GM23338 (cell line): ENCODE measurements at regions not wholly inside any gene's neighbourhood (a gene's known extent, or its start where the extent isn't known, plus 50 kb on each side); places are given as distances from the start of the nearest gene placed in this dataset.

ENCODE experiments used
- CREB1 ChIP-seq: fragments of 250-450 bp; sonication (Bioruptor Pico); IDR thresholded peaks from 2 replicates; pipeline ENCODE4 v1.5.0; 2020; ENCODE audit warnings: low read depth, mild to moderate bottlenecking, moderate library complexity
- EZH2 ChIP-seq: fragments of 200-600 bp; sonication (generic); IDR thresholded peaks from one replicate; pipeline ENCODE4 v1.8.0; 2017; ENCODE audit warnings: antibody characterized with exemption, mild to moderate bottlenecking, low read depth; ENCODE audit not compliant: unreplicated experiment
- EZH2phosphoT487 ChIP-seq: fragments of 200-600 bp; sonication (generic); IDR thresholded peaks from one replicate; pipeline ENCODE4 v1.8.1; 2018; ENCODE audit warnings: antibody characterized with exemption; ENCODE audit not compliant: unreplicated experiment
- JUNB ChIP-seq: IDR thresholded peaks from one replicate; pipeline ENCODE4 v1.6.1; 2016; ENCODE audit warnings: antibody characterized with exemption; ENCODE audit not compliant: unreplicated experiment
- NANOG ChIP-seq: IDR thresholded peaks from 2 replicates; pipeline ENCODE4 v1.6.1; 2016; ENCODE audit warnings: antibody characterized with exemption, borderline replicate concordance
- POLR2AphosphoS5 ChIP-seq: IDR thresholded peaks from 2 replicates; pipeline ENCODE4 v1.6.1; 2016; ENCODE audit warnings: antibody characterized with exemption, low read depth
- STAT1 ChIP-seq: IDR thresholded peaks from one replicate; pipeline ENCODE4 v1.6.1; 2016; ENCODE audit warnings: antibody characterized with exemption; ENCODE audit not compliant: unreplicated experiment
- ZNF114 ChIP-seq: fragments of 250-450 bp; sonication (Bioruptor Pico); IDR thresholded peaks from 2 replicates; pipeline ENCODE4 v1.5.0; 2020; ENCODE audit warnings: mild to moderate bottlenecking, moderate library complexity
- ZNF331 ChIP-seq: fragments of 250-450 bp; sonication (Bioruptor Pico); IDR thresholded peaks from 2 replicates; pipeline ENCODE4 v1.5.0; 2020; ENCODE audit warnings: low read depth, mild to moderate bottlenecking, moderate library complexity
- TF ChIP-seq, protein P1 (sequence below): fragments of 250-450 bp; sonication (Bioruptor Pico); IDR thresholded peaks from 2 replicates; pipeline ENCODE4 v1.5.0; 2020; ENCODE audit warnings: mild to moderate bottlenecking, moderate library complexity
- TF ChIP-seq, protein P2 (sequence below), 2 experiments: fragments of 200-600 bp in 1 of 2; sonication (generic) in 1 of 2; conservative IDR thresholded peaks; 2 replicates each; pipeline versions ENCODE4 v1.5.1 to v1.6.1; 2016 to 2017; ENCODE audit warnings: antibody characterized with exemption in 2 of 2, low read depth in 2 of 2, mild to moderate bottlenecking in 2 of 2, moderate library complexity in 1 of 2
- TF ChIP-seq, protein P3 (sequence below): IDR thresholded peaks from one replicate; pipeline ENCODE4 v1.6.1; 2018; ENCODE audit warnings: antibody characterized with exemption; ENCODE audit not compliant: unreplicated experiment
- TF ChIP-seq, protein P4 (sequence below): IDR thresholded peaks from 2 replicates; pipeline ENCODE4 v1.6.1; 2016; ENCODE audit warnings: antibody characterized with exemption

DNA sequence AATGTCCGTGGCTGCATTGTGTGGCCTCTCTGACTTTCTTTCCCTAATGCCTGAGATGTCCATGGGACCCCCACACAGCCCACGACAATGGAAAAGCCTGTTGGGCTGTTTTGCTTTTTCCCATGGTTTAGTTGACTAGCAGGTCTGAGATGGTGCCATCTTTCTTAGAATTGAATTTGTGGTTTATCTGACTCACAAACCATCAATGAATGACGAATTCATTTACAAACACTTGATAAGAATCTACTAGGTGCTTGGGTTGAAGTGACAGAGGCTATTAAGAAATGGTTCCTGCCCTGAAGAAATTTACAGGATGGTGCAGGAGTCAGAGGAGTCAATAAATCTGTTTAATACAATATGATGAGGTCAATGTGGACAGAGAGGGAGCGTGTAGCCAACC, 75.4 kb downstream of the OTUD1 start:
- TF ChIP-seq, protein P1, sequence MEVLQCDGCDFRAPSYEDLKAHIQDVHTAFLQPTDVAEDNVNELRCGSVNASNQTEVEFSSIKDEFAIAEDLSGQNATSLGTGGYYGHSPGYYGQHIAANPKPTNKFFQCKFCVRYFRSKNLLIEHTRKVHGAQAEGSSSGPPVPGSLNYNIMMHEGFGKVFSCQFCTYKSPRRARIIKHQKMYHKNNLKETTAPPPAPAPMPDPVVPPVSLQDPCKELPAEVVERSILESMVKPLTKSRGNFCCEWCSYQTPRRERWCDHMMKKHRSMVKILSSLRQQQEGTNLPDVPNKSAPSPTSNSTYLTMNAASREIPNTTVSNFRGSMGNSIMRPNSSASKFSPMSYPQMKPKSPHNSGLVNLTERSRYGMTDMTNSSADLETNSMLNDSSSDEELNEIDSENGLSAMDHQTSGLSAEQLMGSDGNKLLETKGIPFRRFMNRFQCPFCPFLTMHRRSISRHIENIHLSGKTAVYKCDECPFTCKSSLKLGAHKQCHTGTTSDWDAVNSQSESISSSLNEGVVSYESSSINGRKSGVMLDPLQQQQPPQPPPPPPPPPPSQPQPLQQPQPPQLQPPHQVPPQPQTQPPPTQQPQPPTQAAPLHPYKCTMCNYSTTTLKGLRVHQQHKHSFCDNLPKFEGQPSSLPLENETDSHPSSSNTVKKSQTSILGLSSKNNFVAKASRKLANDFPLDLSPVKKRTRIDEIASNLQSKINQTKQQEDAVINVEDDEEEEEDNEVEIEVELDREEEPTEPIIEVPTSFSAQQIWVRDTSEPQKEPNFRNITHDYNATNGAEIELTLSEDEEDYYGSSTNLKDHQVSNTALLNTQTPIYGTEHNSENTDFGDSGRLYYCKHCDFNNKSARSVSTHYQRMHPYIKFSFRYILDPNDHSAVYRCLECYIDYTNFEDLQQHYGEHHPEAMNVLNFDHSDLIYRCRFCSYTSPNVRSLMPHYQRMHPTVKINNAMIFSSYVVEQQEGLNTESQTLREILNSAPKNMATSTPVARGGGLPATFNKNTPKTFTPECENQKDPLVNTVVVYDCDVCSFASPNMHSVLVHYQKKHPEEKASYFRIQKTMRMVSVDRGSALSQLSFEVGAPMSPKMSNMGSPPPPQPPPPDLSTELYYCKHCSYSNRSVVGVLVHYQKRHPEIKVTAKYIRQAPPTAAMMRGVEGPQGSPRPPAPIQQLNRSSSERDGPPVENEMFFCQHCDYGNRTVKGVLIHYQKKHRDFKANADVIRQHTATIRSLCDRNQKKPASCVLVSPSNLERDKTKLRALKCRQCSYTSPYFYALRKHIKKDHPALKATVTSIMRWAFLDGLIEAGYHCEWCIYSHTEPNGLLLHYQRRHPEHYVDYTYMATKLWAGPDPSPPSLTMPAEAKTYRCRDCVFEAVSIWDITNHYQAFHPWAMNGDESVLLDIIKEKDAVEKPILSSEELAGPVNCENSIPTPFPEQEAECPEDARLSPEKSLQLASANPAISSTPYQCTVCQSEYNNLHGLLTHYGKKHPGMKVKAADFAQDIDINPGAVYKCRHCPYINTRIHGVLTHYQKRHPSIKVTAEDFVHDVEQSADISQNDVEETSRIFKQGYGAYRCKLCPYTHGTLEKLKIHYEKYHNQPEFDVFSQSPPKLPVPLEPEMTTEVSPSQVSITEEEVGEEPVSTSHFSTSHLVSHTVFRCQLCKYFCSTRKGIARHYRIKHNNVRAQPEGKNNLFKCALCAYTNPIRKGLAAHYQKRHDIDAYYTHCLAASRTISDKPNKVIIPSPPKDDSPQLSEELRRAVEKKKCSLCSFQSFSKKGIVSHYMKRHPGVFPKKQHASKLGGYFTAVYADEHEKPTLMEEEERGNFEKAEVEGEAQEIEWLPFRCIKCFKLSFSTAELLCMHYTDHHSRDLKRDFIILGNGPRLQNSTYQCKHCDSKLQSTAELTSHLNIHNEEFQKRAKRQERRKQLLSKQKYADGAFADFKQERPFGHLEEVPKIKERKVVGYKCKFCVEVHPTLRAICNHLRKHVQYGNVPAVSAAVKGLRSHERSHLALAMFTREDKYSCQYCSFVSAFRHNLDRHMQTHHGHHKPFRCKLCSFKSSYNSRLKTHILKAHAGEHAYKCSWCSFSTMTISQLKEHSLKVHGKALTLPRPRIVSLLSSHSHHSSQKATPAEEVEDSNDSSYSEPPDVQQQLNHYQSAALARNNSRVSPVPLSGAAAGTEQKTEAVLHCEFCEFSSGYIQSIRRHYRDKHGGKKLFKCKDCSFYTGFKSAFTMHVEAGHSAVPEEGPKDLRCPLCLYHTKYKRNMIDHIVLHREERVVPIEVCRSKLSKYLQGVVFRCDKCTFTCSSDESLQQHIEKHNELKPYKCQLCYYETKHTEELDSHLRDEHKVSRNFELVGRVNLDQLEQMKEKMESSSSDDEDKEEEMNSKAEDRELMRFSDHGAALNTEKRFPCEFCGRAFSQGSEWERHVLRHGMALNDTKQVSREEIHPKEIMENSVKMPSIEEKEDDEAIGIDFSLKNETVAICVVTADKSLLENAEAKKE (CRISPR knock-in tag) = no peak
- TF ChIP-seq, protein P2, sequence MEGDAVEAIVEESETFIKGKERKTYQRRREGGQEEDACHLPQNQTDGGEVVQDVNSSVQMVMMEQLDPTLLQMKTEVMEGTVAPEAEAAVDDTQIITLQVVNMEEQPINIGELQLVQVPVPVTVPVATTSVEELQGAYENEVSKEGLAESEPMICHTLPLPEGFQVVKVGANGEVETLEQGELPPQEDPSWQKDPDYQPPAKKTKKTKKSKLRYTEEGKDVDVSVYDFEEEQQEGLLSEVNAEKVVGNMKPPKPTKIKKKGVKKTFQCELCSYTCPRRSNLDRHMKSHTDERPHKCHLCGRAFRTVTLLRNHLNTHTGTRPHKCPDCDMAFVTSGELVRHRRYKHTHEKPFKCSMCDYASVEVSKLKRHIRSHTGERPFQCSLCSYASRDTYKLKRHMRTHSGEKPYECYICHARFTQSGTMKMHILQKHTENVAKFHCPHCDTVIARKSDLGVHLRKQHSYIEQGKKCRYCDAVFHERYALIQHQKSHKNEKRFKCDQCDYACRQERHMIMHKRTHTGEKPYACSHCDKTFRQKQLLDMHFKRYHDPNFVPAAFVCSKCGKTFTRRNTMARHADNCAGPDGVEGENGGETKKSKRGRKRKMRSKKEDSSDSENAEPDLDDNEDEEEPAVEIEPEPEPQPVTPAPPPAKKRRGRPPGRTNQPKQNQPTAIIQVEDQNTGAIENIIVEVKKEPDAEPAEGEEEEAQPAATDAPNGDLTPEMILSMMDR (conservative IDR thresholded peaks at IDR 0.05; ENCODE audit: low read depth in 2 of 2) = no peak
- TF ChIP-seq EZH2 = no peak
- no peak for TF ChIP-seq POLR2AphosphoS5
- TF ChIP-seq, protein P3, sequence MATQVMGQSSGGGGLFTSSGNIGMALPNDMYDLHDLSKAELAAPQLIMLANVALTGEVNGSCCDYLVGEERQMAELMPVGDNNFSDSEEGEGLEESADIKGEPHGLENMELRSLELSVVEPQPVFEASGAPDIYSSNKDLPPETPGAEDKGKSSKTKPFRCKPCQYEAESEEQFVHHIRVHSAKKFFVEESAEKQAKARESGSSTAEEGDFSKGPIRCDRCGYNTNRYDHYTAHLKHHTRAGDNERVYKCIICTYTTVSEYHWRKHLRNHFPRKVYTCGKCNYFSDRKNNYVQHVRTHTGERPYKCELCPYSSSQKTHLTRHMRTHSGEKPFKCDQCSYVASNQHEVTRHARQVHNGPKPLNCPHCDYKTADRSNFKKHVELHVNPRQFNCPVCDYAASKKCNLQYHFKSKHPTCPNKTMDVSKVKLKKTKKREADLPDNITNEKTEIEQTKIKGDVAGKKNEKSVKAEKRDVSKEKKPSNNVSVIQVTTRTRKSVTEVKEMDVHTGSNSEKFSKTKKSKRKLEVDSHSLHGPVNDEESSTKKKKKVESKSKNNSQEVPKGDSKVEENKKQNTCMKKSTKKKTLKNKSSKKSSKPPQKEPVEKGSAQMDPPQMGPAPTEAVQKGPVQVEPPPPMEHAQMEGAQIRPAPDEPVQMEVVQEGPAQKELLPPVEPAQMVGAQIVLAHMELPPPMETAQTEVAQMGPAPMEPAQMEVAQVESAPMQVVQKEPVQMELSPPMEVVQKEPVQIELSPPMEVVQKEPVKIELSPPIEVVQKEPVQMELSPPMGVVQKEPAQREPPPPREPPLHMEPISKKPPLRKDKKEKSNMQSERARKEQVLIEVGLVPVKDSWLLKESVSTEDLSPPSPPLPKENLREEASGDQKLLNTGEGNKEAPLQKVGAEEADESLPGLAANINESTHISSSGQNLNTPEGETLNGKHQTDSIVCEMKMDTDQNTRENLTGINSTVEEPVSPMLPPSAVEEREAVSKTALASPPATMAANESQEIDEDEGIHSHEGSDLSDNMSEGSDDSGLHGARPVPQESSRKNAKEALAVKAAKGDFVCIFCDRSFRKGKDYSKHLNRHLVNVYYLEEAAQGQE = no peak
- TF ChIP-seq NANOG = no peak
- TF ChIP-seq, protein P4, sequence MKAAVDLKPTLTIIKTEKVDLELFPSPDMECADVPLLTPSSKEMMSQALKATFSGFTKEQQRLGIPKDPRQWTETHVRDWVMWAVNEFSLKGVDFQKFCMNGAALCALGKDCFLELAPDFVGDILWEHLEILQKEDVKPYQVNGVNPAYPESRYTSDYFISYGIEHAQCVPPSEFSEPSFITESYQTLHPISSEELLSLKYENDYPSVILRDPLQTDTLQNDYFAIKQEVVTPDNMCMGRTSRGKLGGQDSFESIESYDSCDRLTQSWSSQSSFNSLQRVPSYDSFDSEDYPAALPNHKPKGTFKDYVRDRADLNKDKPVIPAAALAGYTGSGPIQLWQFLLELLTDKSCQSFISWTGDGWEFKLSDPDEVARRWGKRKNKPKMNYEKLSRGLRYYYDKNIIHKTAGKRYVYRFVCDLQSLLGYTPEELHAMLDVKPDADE = no peak
- no peak for TF ChIP-seq EZH2phosphoT487
- TF ChIP-seq JUNB = no peak
- no peak for TF ChIP-seq CREB1 (CRISPR knock-in tag)
- no peak for TF ChIP-seq ZNF114
- no peak for TF ChIP-seq STAT1
- TF ChIP-seq ZNF331 (CRISPR knock-in tag) = no peak
